NCI-H2227 (cell line): ENCODE measurements at regions not wholly inside any gene's neighbourhood (a gene's known extent, or its start where the extent isn't known, plus 50 kb on each side); places are given as distances from the start of the nearest gene placed in this dataset.
"Not testable (repeated sequence)": the region's sequence is repeated elsewhere in the genome, so short reads cannot be mapped to it uniquely, and the experiment has no call there.

Experiments
- DNase-seq: peaks from one replicate; lab custom pipeline; 2025; ENCODE audit not compliant: unreplicated experiment; lab: John Stamatoyannopoulos, UW

- DNase-seq: no peak
These were observed 261.2 kb upstream of the PIK3R1 start for GRCh38 chr5:67954351-67954750.

GRCh38 chr5:67942421-67942820, 273.1 kb upstream of the PIK3R1 start:
- DNase-seq: no peak

GRCh38 chr5:67941614-67942401, 273.7 kb upstream of the PIK3R1 start:
- DNase-seq: no peak

DNA sequence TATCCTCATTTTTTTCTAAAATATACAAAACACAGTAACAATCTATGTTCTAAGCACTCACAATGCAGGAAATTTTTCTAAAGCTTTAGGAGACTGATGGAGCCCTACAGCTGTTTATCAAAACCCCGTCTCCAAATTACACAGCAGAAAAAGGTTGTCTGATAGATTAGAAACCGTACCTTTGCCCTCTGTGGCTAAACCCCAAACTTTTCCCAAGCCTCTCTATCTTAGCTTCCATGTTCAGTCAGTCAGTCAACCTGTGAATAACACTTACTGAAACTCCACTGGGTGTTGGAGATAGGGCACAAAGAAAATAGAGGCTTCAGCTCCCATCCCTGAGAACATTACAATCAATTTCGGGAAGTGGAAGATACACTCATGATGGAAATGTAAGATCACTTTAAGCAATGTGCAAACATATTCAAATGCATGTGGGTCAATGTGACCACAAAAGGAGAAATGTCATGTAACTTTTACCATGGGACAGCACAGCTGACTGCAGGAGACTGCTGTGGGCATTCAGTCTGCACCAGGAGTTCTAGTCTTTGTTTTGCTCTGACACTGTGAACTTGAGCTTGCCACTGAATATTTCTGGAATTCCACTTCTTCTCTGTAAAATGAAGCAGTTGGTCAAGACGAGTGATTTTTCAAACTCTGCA, 279.5 kb upstream of the PIK3R1 start:
- no peak for DNase-seq

GRCh38 chr5:67934976-67935375, 280.6 kb upstream of the PIK3R1 start:
- DNase-seq: no peak

DNA sequence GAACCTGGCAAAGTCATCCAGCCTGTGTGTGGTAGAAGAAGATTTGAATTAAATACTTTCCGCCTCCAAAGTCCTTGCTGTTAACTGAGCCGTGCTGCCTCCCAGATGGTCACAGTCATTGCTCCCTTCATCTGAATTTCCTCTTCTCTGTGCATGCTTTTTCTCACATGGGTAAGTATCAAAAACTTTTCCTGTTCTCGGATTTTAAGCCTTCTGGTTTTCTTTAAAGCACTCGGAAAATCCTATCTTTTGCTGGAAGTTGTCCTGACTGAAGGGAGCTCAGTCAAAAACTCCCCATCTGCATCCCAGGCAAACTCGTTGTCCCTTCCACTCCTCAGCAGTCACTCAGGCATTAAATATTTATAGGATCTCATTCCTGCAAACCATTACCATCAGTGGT, 290.0 kb upstream of the PIK3R1 start:
- no peak for DNase-seq

- no peak for DNase-seq
These were observed 294.5 kb upstream of the PIK3R1 start for GRCh38 chr5:67921004-67921601.

GRCh38 chr5:67919532-67919931, 296.0 kb upstream of the PIK3R1 start:
- DNase-seq: not testable (repeated sequence)

- no peak for DNase-seq
These were observed 298.0 kb upstream of the PIK3R1 start for GRCh38 chr5:67917561-67917960.

GRCh38 chr5:67910546-67910945, 305.0 kb upstream of the PIK3R1 start:
- DNase-seq: no peak

DNA sequence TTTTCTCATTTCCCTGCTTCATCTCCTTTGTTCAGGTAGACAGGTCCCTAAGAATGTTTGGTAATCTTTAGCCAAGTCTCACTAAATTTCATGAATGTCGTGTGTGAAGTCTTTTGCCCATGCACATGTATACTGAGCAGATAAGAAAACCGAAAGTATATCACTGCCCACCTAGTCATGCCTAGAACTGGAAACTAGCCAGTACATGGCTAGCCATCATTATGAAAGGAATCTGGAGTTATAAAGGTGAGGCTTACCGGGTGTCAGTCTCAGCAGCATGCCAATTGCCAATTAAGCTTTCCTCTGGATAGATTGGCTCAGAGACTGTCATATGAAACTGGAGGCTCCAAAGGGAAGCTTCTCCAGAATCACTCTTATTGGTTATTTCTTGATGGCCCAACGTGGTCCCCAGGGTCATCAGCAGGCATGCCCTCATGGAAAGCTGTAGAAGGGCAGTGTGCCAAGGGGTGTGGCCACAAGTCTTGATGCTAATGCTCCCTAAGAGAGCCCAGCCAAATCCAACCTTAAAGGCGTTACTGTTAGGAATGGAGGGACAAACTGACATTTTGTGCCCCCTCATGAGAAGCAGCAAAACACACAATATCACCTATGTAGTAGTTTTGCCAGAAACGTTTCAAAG, 307.3 kb upstream of the PIK3R1 start:
- no peak for DNase-seq

GRCh38 chr5:67904366-67904765, 311.2 kb upstream of the PIK3R1 start:
- no peak for DNase-seq

- DNase-seq: no peak
These were observed 311.9 kb upstream of the PIK3R1 start for GRCh38 chr5:67903656-67904055.

- no peak for DNase-seq
These were observed 312.4 kb upstream of the PIK3R1 start for GRCh38 chr5:67903121-67903520.

- no peak for DNase-seq
These were observed 313.1 kb upstream of the PIK3R1 start for GRCh38 chr5:67902497-67902830.

GRCh38 chr5:67901814-67902496, 313.6 kb upstream of the PIK3R1 start:
- no peak for DNase-seq

- no peak for DNase-seq
These were observed 315.0 kb upstream of the PIK3R1 start for GRCh38 chr5:67900514-67900913.

DNA sequence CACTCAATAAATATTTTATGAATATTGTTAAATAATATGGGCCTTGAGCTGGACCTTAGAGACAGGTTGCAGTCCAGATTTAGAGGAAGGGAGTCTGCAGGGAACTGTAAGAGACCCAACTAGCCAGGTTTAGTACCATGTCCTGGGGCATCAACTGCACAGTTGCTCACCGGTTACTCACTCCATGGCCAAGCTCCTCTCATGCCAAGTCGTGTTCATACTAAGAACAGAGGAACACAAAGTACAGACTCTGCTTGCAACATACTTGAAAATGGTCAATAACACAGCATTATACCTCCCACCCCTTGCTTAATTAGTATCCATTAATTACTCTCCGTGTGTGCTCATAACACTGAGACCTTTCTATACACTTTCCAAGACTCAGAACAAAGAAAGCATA, 317.6 kb upstream of the PIK3R1 start:
- DNase-seq: no peak

DNA sequence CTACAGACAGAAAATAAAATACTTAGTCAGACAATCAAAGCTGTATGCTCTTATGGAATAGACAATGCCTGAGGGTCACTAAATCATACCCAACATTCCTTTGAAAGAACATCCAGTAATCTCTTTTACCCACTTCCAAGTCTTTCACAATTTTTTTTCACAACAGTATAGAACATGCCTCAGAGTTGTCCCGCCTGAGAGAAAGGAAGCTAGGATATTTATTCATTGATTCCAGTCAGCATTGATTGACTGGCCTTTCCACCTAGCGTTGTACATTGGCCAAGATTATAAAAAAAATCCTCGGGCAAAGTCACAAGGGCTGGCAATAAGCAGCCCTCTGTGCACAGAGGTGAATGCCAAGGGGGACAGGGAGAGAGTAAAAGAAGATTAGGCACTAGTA, 318.1 kb upstream of the PIK3R1 start:
- no peak for DNase-seq

DNA sequence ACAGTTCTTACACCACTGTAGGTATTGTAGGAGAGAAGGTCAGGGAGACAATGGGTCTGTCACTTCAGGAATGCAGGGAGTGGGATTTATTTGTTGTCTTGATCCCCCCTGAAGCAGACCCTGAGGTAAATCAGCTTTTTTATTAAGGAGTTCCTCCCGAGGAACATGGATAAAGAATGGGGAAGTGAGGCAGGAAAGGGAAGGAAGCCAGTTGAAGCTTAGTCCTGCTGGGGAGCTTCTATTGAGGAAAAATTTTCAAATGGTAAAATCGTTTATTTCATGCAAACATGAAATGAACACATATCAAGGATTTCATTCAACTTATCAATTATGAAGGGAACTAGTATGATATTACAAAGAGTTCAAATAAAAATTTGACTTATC, 318.6 kb upstream of the PIK3R1 start:
- DNase-seq: no peak

DNA sequence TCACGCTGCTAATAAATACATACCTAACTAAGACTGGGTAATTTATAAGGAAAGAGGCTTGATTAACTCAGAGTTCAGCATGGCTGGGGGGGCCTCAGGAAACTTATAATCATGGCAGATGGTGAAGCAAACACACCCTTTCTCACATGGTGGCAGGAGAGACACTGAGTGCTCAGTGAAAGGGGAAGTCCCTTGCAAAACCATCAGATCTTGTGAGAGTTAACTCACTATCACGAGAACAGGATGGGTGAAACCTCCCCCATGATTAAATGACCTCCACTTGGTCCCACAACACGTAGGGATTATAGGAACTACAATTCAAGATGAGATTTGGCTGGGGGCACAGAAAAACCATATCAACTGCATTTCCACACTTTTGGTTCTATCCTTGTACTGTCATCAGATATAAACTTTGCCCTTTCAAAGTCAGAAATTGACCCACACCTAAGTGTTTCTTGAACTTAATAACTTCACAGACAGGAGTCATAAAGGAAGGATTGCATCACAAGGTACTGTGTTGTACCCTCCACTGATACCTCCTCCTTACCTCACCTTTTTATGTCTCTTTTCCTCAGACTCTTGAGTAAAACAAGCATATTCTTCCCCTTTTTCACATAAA, 319.1 kb upstream of the PIK3R1 start:
- no peak for DNase-seq
